ENCODE measurements at regions not wholly inside any gene's neighbourhood (a gene's known extent, or its start where the extent isn't known, plus 50 kb on each side); places are given as distances from the start of the nearest gene placed in this dataset.

- no peak overlapping the region for H3K27ac ChIP-seq (ENCODE audit: low read depth in 1 of 2, low read length in 2 of 2)
- no peaks in the 10 kb centered on the region for H3K36me3 ChIP-seq (ENCODE audit: insufficient read depth, low read length)
- ATAC-seq (ENCODE audit: poor library complexity) (no peak), DNase-seq (no peak)
- H3K9me3 ChIP-seq (ENCODE audit: control insufficient read depth in 1 of 2, insufficient read depth in 1 of 2, low read length in 2 of 2): peaks cover 8% of the 10 kb centered on the region in 2 experiments
- no peak for TF ChIP-seq CTCF (IDR thresholded peaks at IDR 0.05)
- no peaks in the 10 kb centered on the region for H3K36me3 Mint-ChIP-seq (ENCODE audit: low read depth)
- H3K4me1 ChIP-seq (ENCODE audit: insufficient read depth, low read length): no peaks in the 10 kb centered on the region
- POLR2A ChIA-PET: no interaction called here
- no peak overlapping the region for H3K4me3 Mint-ChIP-seq
- no peak overlapping the region for H3K4me3 ChIP-seq (ENCODE audit: low read length)
- intact Hi-C loops (cut with DNase I, micrococcal nuclease): no loop called here
- no peaks in the 10 kb centered on the region for H3K27me3 ChIP-seq (ENCODE audit: control insufficient read depth in 1 of 2, insufficient read depth in 2 of 2, low read length in 2 of 2)
- no peaks in the 10 kb centered on the region for H3K27me3 Mint-ChIP-seq
- H3K4me1 Mint-ChIP-seq (ENCODE audit: low read depth): no peaks in the 10 kb centered on the region
- peaks cover 4% of the 10 kb centered on the region for H3K9me3 Mint-ChIP-seq
- no peak overlapping the region for H3K27ac Mint-ChIP-seq
- CTCF ChIA-PET: no interaction called here
Measured at GRCh38 chr3:191795196-191795595, 334.2 kb downstream of the PYDC2 start.

- intact Hi-C loops (cut with DNase I, micrococcal nuclease): no loop called here
- no peaks in the 10 kb centered on the region for H3K27me3 Mint-ChIP-seq
- Histone ChIP-seq H3K4me1 (ENCODE audit: insufficient read depth, low read length) (no peaks in the 10 kb centered on the region), H3K9me3 (ENCODE audit: control insufficient read depth in 1 of 2, insufficient read depth in 1 of 2, low read length in 2 of 2) (peaks cover 3 to 9% of the 10 kb centered on the region in 2 experiments), H3K4me3 (ENCODE audit: low read length) (no peak overlapping the region), H3K27me3 (ENCODE audit: control insufficient read depth in 1 of 2, insufficient read depth in 2 of 2, low read length in 2 of 2) (no peaks in the 10 kb centered on the region), H3K27ac (ENCODE audit: low read depth in 1 of 2, low read length in 2 of 2) (no peak overlapping the region), H3K36me3 (ENCODE audit: insufficient read depth, low read length) (no peaks in the 10 kb centered on the region)
- DNase-seq (no peak), ATAC-seq (ENCODE audit: poor library complexity) (no peak)
- POLR2A ChIA-PET: no interaction called here
- H3K9me3 Mint-ChIP-seq: peaks cover 8% of the 10 kb centered on the region
- no peak for TF ChIP-seq CTCF (IDR thresholded peaks at IDR 0.05)
- CTCF ChIA-PET: no interaction called here
- H3K27ac Mint-ChIP-seq: no peak overlapping the region
- H3K36me3 Mint-ChIP-seq (ENCODE audit: low read depth): no peaks in the 10 kb centered on the region
- no peak overlapping the region for H3K4me3 Mint-ChIP-seq
- H3K4me1 Mint-ChIP-seq (ENCODE audit: low read depth): no peaks in the 10 kb centered on the region
Measured at GRCh38 chr3:191797271-191797670, 336.3 kb downstream of the PYDC2 start.

GRCh38 chr3:191802671-191803070 is 341.7 kb downstream of the PYDC2 start:
- H3K27ac Mint-ChIP-seq: no peak overlapping the region
- no peaks in the 10 kb centered on the region for H3K36me3 Mint-ChIP-seq (ENCODE audit: low read depth)
- intact Hi-C loops (cut with DNase I, micrococcal nuclease): no loop called here
- ATAC-seq (ENCODE audit: poor library complexity): no peak
- no peaks in the 10 kb centered on the region for H3K27me3 Mint-ChIP-seq
- ChIA-PET POLR2A (no interaction called here), CTCF (no interaction called here)
- Histone ChIP-seq H3K4me1 (ENCODE audit: insufficient read depth, low read length) (no peaks in the 10 kb centered on the region), H3K4me3 (ENCODE audit: low read length) (no peak overlapping the region), H3K9me3 (ENCODE audit: control insufficient read depth in 1 of 2, insufficient read depth in 1 of 2, low read length in 2 of 2) (peaks cover 11 to 16% of the 10 kb centered on the region in 2 experiments), H3K27me3 (ENCODE audit: control insufficient read depth in 1 of 2, insufficient read depth in 2 of 2, low read length in 2 of 2) (no peaks in the 10 kb centered on the region), H3K36me3 (ENCODE audit: insufficient read depth, low read length) (no peaks in the 10 kb centered on the region), H3K27ac (ENCODE audit: low read depth in 1 of 2, low read length in 2 of 2) (no peak overlapping the region)
- TF ChIP-seq CTCF (IDR thresholded peaks at IDR 0.05): no peak
- peaks cover 8% of the 10 kb centered on the region for H3K9me3 Mint-ChIP-seq
- no peaks in the 10 kb centered on the region for H3K4me1 Mint-ChIP-seq (ENCODE audit: low read depth)
- no peak overlapping the region for H3K4me3 Mint-ChIP-seq
- DNase-seq: no peak
